GM19025 (cell line): ENCODE measurements at regions not wholly inside any gene's neighbourhood (a gene's known extent, or its start where the extent isn't known, plus 50 kb on each side); places are given as distances from the start of the nearest gene placed in this dataset.

ENCODE experiments used
- ATAC-seq: cut with Tn5 transposase; IDR thresholded peaks from one replicate; pipeline ENCODE4 v1.9.1; 2021; ENCODE audit warnings: mild to moderate bottlenecking, low read depth, moderate library complexity; ENCODE audit not compliant: unreplicated experiment

DNA sequence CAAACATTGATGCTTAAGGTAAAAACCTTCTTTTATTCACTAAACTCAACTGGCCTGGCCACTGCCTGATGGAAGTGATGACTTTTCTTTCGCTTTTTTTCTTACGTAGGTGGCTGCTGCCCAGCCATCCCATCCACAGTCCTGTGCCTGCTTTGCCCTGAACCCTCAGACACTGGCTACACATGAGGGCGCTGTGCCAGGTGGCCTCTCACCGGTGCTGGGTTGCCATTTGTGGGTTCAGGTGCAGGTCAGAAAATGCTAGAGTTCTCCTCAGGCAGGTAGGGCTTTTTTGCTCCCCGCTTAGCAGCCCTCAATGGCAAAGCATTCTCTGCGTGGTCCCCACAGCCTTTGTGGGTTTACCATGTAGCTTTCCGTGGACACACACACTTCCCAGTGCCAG lies 88.3 kb upstream of the PRR23E start:
- no peak for ATAC-seq

DNA sequence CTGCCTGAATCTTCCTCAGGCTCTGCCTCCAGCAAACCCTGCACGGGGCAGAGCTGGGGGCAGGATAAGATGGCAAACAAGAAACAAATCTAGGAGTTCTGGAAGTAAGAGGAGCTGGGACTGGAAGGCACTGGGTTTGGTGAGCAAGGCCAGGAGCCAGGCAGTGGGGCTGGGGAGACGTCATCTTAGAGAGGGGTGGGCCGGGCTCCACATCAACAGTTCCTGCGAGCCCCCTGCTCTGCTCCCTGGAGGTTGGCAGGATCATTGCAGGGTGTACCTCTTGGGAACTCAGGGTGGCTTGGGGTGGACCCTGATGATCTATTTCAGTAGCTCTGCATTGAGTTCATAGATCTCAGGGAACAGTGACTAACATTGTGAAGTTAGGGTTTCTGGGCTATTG lies 87.3 kb upstream of the PRR23E start:
- ATAC-seq: no peak

DNA sequence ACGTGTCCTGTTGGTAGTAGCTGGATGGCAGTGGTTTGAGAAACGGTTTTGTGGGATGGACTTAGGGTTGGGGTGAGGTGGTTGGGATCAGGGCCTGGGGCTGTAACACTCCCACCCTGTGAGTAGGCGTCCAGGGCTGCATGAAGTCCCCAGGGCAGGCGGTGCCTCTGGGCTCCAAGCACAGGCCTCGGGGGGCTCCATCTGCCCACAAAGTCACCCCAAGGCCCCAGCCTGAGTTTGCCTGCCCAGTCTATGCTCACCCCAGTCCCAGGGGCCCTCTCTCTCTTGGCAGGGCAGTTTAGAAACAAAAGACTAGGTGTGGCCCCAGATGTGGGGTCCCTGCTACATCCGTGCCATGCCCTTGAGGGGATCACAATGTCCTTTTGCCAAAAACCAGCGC lies 86.9 kb upstream of the PRR23E start:
- no peak for ATAC-seq

DNA sequence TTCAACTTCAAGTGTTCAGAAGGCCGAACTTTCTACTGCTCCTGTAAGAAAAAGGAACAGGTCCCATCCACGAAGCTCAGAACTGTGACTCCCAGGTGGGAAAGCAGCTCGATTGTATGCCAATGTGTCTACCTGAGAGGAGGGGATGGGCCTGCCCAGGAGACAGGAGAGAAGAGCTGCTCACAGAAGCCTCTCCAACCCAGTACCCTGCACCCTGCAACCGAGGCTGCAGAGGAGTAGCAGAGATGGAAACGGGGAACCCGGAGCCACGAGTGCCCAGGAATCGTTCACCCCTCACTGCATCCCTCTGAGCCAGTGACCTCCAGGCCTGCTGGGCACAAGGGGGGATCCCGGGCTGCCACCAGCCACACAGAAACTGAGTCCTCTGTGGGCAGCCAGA lies 86.5 kb upstream of the PRR23E start:
- no peak for ATAC-seq

DNA sequence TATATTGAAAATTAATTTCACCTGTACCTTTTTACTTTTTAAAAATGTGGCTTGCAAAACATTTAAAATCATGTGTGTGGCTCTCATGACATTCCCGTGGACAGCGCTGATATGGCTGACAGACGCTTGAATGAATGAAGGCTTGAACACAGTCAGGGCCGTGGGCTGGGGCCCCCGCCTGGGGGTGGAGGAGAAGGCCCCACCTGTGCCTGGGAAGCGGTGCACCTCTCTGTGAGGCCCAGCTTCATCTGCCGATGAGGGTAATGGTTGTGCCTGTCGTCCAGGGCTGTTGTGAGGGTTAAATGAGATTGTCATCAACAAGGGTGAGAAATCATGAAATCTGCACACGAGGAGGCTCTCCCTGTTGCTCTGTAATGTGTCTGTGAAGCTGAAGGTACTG lies 85.9 kb upstream of the PRR23E start:
- ATAC-seq: no peak

DNA sequence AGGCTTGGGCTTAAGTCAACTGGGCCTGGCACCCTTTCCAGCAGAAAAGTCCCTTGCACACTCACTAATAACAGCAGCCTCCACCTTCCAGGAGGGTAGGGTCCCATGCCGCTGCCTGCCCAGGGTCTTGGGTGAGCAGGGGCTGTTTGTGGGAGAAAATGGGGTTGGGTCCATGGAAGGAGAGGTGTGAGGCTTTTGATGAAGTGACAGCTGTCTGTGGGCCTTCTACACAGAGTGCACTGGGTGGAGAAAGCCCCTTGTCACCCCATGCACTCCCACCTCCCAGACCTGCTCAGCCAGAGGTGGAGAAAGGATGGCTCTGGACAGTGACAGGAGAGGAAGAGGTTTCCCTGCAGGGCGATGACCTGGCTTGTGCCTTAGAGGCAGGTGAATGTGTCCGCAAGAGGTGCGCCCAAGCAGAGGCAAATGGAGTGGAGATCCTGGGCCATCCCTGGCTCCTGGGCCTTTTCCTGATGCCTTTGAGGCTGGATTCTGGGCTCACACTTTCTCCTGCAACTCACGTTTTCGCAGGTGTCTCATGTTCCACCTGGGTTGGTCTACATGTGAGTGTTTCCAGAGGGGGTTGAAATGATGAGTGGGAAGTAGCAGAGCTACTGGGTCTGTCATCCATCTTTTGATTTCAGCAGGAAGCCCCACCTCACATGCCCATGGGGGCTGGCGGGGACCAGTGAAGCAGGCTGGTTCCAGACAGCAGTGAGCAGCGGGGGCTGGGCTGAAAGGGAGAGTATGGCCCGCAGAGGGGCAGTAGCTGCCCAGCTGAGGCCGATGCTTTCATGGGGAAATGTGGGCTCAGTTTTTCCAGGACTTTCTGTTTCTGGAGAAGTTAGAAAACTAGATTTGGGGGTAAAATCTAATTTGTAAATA lies 85.2 kb upstream of the PRR23E start:
- ATAC-seq: no peak

DNA sequence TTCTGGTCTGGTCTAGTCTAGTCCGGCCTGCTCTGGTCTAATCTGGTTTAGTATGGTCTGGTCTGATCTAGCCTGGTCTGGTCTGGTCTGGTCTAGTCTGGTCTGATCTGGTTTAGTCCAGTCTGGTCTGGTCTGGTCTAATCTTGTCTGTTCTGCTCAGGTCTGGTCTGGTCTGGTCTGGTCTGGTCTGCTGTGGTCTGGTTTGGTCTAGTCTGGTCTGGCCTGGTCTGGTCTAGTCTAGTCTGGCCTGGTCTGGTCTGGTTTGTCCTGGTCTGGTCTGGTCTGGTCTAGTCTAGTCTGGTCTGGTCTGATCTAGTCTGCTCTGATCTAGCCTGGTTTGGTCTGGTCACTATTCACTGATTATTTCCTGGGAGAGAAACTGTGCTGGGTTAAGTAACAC lies 84.1 kb upstream of the PRR23E start:
- no peak for ATAC-seq

DNA sequence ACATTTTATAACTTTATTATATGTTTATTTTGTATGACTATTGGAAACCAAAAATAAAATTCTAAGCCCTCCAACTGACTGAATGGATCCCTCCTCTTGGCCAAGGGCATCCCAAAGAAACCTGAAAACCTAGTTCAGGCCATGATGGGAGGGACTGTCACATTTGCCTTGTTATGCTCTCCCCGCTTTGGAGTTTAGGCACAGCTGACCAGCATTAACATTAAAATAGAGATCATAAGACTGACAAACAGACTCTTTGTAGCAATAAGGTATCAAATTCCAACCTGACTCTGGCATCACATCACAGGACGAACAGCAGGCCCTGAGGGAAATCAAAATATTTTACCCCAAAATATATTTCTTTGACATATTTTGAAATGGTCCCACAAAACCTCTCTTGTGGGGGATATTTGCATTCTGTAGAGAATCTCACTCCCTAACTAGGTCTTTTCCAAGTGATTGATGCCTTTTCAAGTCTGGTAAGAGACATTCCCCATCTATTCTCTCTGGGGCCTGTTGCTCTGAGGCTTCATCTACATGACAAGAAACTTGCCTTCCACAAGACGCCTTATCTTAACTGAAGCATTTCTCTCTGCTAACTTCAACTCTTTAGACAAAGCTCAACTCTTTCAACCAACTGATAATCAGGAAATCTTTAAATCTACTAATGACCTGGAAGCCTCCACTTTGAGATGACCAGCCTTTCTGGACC lies 81.8 kb upstream of the PRR23E start:
- ATAC-seq: no peak

DNA sequence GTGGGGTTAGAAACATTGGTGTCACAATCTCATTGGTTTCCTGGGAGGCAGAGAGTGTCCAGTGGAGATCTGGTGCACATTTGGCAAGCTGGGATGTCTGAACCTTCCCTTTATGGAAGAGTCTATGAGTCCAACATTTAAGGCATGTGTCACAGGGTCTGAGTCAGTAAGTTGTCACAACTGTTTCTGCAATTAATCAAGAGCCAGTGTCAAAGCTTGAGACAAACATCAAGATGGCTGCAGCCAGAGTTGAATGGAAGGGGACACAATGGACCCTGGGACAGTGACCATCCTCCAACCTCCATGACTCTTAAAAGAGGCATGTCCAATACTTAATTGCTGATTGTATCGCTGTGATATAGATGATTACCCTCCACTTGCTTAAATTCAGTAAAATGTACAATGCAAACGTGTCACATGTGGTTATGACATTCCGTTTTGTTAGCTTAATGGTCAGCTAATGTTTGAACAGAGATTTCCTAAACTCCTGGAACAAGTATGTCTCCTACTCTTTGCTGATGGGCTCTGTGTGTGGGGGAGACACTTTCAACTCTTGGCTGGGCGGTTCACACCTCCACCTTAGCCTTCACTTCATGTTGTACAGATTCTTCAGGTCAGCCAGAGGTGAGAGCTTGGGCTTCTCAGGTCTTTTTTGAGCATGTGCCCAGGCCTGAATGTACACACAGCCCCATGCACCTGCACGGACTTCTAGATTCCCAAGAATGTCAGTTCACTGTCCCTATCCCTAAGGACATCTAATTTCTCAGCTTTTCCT lies 79.9 kb upstream of the PRR23E start:
- ATAC-seq: no peak

DNA sequence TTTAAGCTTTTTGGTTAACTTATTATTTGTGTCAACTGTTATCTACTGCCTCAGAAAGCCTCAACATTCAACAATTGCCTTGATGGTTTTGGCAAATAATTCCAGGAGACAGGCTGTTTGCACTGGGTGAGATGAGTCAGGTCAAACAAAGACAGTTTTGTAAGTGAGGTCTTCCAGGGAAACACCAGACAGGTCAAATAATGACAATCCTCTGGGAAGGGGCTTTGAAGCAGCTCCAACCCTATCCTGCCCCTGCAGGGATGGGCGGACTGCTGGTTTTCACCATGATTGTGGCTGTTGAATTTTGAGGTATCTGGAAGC lies 79.4 kb upstream of the PRR23E start:
- no peak for ATAC-seq

DNA sequence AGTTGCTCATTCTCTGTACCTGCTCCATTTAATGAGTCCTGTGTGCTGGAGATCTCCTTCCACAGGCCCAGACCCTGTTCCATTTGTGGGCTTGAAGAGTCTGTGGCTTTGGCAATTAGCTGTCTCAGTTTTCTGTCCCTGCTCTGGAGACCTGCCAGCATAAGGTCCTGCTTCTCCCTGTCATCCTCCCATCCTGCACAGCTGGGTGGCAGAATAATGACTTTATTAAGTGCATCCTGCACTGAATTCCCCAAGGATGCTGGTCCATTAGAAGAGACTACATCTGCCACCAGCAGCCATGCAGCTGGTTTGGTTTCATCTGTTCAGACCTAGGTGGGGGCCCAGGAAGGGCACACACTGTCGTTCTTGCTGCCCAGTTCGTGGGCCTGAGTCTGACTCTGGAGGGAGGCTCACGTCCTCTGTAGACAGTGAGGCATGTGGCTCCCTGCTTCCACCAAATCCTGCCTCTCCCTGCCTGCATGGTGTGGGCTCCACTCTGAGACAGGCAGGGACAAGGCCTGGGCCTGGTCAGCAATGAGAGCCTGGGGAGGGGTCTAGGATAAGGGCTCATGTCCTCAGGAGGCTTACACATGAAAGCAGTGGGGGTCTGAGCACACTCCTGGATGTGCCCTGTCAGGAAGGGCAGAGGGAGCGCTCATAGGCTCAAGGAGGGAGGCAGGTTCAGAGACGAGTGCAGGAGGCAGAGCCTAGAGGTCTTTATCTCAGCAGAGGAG lies 78.4 kb upstream of the PRR23E start:
- no peak for ATAC-seq

DNA sequence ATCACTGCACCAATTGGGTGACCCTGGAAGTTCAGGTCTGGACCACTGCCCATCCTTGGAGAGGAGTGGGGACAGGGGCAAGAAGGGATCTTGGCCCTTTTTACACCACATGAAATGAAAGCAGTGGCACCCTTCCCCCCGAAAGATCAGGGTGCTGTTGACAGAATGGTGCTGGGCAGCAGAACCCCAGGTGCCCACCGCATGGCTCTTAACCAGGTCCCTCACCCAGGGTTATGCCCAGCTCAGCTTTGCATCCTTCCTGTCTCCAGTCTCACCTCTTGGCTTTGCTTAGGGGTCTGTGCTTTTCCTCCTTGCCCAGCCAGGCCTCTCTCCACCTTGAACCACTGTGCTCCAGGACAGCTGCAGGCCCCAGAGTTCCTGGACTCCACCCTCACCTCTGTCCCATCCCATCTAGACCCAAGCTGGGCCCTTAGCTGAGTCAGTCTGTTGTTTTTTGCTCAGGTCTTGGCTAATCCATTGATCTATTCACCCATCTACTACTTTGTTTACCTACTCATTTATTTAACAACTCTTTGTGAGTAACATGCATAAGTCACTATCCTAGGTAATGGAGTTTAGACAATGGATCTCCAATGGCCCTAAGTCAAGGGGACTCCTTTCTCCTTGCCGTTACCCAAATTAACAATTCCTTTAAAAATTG lies 77.1 kb upstream of the PRR23E start:
- ATAC-seq: no peak

DNA sequence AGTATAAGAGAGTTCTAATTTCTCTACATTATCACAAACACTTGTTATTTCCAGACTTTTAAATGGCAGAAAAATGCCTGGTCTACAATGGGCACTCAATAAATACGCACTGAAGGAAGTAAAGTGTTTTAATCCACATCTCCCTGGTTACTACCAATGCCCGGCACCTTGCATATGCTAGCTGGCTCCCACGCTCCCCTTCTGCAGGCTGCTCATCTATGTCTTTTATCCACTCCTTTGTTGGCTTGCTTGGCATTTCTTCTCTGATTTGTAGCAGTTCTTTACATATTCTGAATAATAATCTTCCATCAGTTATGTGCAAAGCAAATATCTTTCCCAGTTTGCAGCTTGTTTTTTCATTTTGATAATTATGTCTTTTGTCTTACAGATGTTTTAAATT lies 74.6 kb upstream of the PRR23E start:
- no peak for ATAC-seq

DNA sequence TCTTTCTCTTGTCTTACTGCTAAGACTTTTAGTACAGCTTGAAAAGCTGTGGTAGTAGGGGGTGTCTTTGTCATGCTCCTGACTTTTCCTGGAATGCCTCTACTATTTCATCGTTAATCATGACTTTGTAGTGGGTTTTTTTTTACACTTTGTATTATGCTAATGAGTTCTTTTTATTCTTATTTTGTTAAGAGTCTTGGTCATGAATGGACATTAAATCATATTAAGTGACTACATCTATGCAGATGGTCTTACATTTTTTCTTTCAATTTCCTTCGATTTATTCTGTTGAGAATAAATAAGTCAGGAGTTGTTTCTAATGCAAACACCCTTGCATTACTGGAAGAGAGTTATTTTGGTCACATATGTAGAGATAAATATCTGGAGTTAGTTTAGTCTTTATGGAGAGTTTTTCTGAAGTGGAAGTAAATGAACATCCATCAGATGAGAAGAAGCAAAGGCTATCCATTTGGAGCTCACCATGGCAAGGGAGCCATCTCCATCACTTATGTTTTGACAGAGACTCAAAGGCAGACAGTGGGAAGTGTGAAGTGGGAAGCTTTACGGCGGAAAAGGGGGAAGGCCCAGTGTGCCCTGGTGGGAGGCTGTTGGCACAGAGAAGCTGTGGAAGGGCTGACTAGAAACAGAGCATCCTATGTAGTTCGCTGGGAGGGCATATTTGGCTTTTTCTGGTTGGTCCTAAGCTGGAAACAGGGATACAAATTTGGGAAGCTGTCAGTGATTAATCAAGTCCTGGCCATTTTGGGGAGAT lies 73.1 kb upstream of the PRR23E start:
- ATAC-seq: no peak

DNA sequence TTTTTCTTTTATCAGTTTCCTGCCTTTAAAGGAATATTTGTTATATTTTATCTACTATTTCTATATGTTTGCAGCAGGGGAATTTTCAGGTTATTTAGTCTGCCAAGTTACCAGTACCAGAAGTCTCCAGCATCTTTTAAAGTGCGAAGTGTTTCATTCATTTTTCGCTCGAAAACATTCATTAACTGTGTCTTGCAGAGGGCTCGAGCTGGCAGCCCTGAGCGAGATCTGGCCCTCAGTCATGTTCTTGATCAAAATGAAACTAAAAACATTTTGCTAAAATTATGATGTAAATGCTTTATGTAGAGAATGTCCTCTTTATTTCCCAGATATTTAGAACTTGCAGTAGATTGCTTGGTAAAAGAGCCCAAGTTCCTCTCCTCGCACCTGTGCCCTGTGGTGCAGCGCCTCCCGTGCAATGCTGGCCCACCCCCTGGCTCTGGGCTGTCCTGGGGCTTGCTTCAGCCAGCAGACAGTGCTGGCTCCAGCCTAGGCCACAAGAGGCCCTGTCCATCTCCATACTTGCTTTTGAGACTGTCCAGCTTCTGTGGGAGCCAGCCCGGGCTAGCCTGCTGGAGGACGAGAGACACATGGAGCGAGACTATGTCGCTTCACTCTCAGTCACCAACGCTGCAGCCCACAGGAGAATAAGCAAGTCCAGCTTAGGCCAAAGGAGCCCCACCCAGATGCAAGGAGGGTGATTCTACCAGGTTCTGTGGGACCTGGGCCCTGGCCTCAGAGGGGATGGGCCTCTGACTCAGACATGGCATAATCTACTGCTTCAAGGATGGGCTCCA lies 71.9 kb upstream of the PRR23E start:
- no peak for ATAC-seq

DNA sequence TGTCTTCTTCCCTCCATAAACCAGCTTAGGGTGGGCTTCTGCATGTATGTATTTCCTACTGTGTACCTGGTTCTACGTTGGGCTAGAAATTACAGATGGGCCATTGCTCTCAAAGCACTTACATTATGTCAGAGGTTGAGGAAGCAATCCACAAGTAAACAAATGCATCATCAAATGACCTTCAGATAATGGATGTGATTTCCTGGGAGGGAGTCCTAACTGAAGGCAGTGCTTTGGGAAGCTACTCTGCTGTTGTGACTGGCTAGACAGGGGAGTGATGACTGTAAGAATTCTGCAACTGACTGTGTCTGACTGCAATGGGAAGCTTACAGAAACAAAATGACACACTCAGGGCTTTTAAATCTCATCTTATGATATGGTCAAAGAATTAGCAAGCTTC lies 71.0 kb upstream of the PRR23E start:
- ATAC-seq: no peak

DNA sequence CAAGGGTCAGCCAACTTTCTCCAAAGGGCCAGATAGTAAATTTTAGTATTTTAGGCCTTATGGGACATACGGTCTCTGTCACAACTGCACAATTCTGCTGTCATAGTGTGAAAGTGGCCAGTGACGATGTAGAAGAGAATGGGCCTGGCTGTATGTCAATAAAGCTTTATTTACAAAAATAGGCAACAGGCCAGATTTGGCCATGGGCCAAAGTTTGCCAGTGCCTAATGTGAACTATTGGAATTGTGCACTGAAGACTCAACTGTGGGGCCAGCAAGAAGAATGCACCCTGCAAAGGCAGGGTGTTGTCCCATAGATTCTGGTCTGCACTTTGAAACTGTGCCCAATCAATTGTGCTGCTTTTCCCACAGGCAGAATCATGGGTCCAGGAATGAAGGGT lies 69.4 kb upstream of the PRR23E start:
- no peak for ATAC-seq

DNA sequence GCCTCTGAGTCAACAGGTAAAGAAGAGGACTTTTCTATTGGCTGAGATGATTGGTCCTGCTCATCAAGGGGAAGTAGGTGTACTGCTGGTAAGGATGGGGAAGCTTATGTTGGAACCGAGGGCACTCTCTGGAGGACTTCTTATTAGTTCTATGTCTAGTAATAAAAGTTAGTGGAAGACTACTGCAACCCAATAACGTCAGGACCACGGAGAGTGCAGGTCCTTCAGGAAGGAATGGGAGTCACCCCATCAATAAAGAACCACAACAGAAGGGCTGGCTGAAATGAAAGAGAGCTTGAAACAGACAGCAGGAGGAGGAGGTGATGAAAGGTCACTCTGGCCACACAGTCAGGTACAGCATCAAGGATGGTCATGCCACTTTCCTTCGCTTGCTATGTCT lies 68.8 kb upstream of the PRR23E start:
- no peak for ATAC-seq
